ENCODE measurements at regions not wholly inside any gene's neighbourhood (a gene's known extent, or its start where the extent isn't known, plus 50 kb on each side); places are given as distances from the start of the nearest gene placed in this dataset.
A peak's percentile ranks its signal among the peaks of the same experiment; 100 is the strongest.
"Not testable (repeated sequence)": the region's sequence is repeated elsewhere in the genome, so short reads cannot be mapped to it uniquely, and the experiment has no call there.

- no peak overlapping the region for H3K4me3 Mint-ChIP-seq
- Histone ChIP-seq H3K27ac (ENCODE audit: low read depth, low read length) (no peak overlapping the region), H3K36me3 (ENCODE audit: control insufficient read depth in 2 of 3, insufficient read depth in 3 of 3, low read length in 3 of 3) (peaks cover 0 to 3% (median 0%) of the 10 kb centered on the region in 3 experiments), H3K4me1 (ENCODE audit: control insufficient read depth in 2 of 2, insufficient read depth in 2 of 2, low read length in 2 of 2) (no peaks in the 10 kb centered on the region), H3K4me3 (ENCODE audit: low read length) (no peak overlapping the region), H3K27me3 (ENCODE audit: control insufficient read depth in 2 of 2, insufficient read depth in 2 of 2, low read length in 2 of 2) (no peaks in the 10 kb centered on the region), H3K9me3 (ENCODE audit: control insufficient read depth in 2 of 3, low read length in 3 of 3) (no peaks in the 10 kb centered on the region)
- intact Hi-C loops (cut with micrococcal nuclease), result no loop called here
- DNase-seq (no peak), ATAC-seq (no peak)
- ChIA-PET POLR2A (no interaction called here), CTCF (interaction anchor here (0.7 kb wide), 2 partner anchors 22 to 71 kb away, joined by 3 read pairs; no protein-coding TSS in a partner anchor)
- no peak overlapping the region for H3K27ac Mint-ChIP-seq
- H3K36me3 Mint-ChIP-seq, result peaks cover 8 to 46% (median 32%) of the 10 kb centered on the region in 5 donors
- peaks cover 0 to 3% (median 2%) of the 10 kb centered on the region in 7 donors for H3K4me1 Mint-ChIP-seq
- H3K9me3 Mint-ChIP-seq, result peaks cover 0 to 17% (median 3%) of the 10 kb centered on the region in 11 donors
- H3K27me3 Mint-ChIP-seq, result no peaks in the 10 kb centered on the region
Observed at GRCh38 chr21:28580585-28580984, 412.1 kb downstream of the LTN1 start.

DNA sequence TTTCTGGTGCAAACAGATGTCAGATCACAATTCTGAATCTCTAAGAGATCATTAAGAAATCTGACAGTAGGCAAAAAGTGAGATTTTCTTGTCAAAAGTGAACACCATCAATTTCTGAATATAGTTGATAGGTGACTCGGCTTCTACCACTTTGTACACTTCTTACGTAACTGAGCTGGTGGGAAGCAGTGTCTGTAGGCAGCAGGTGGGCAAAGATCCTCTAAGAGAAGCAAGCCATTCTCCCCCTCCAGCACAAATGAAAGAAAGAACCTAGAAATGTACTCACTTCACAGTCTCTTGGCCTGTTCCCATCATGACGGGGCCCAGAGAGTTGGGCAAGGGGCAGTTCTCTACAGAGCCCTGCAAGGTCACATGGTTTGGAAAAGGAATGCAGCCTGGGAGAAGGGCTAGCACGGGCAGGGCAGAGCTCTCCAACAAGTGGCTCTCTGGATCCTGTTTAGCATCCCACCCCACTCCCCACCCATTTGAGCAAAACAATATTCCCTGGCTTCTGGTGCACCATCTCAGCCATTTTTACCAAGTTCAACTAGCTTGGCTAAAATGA lies 412.6 kb downstream of the LTN1 start:
- no peak overlapping the region for H3K4me3 Mint-ChIP-seq
- ATAC-seq, result no peak
- no peaks in the 10 kb centered on the region for H3K27me3 Mint-ChIP-seq
- H3K36me3 Mint-ChIP-seq, result peaks cover 9 to 49% (median 33%) of the 10 kb centered on the region in 5 donors
- peaks cover 0 to 4% (median 0%) of the 10 kb centered on the region in 3 experiments for H3K36me3 ChIP-seq (ENCODE audit: control insufficient read depth in 2 of 3, insufficient read depth in 3 of 3, low read length in 3 of 3)
- no peak overlapping the region for H3K27ac ChIP-seq (ENCODE audit: low read depth, low read length)
- peaks cover 0 to 20% (median 4%) of the 10 kb centered on the region in 11 donors for H3K9me3 Mint-ChIP-seq
- H3K4me3 ChIP-seq (ENCODE audit: low read length), result no peak overlapping the region
- H3K27ac Mint-ChIP-seq, result no peak overlapping the region
- intact Hi-C loops (cut with micrococcal nuclease), result no loop called here
- ChIA-PET POLR2A (no interaction called here), CTCF (interaction anchor here (0.7 kb wide), 2 partner anchors 23 to 70 kb away, joined by 3 read pairs; no protein-coding TSS in a partner anchor)
- H3K9me3 ChIP-seq (ENCODE audit: control insufficient read depth in 2 of 3, low read length in 3 of 3), result no peaks in the 10 kb centered on the region
- no peaks in the 10 kb centered on the region for H3K27me3 ChIP-seq (ENCODE audit: control insufficient read depth in 2 of 2, insufficient read depth in 2 of 2, low read length in 2 of 2)
- H3K4me1 ChIP-seq (ENCODE audit: control insufficient read depth in 2 of 2, insufficient read depth in 2 of 2, low read length in 2 of 2), result no peaks in the 10 kb centered on the region
- DNase-seq, result no peak
- H3K4me1 Mint-ChIP-seq, result peaks cover 0 to 5% (median 3%) of the 10 kb centered on the region in 7 donors

DNA sequence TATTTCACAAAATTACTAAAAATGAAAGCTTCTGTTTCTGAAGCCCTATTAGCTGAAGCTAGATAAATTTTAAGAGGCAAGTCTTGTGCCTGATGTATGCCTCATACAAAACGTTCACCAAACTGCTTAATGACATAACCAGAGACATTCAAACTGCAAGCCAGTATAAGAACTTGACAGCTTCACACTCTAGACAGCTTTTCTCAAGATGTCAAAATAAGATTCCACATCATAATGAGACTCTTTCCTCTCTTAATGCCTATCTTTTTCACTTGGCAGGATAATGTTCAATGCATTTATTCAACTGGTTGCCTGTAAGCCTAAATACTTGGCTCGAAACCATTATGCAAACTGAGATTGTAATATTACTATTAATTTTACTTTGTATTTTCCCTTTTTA lies 424.0 kb downstream of the LTN1 start:
- Mint-ChIP-seq H3K4me1 (peaks cover 0 to under 1% (median 0%) of the 10 kb centered on the region in 7 donors), H3K27me3 (no peaks in the 10 kb centered on the region), H3K9me3 (peaks cover 0 to 16% (median 8%) of the 10 kb centered on the region in 11 donors), H3K27ac (no peak overlapping the region), H3K36me3 (peaks cover 0 to 15% (median 0%) of the 10 kb centered on the region in 5 donors), H3K4me3 (no peak overlapping the region)
- Histone ChIP-seq H3K36me3 (ENCODE audit: control insufficient read depth in 2 of 3, insufficient read depth in 3 of 3, low read length in 3 of 3) (no peaks in the 10 kb centered on the region), H3K9me3 (ENCODE audit: control insufficient read depth in 2 of 3, low read length in 3 of 3) (no peaks in the 10 kb centered on the region), H3K27me3 (ENCODE audit: control insufficient read depth in 2 of 2, insufficient read depth in 2 of 2, low read length in 2 of 2) (no peaks in the 10 kb centered on the region), H3K4me3 (ENCODE audit: low read length) (no peak overlapping the region), H3K4me1 (ENCODE audit: control insufficient read depth in 2 of 2, insufficient read depth in 2 of 2, low read length in 2 of 2) (no peaks in the 10 kb centered on the region), H3K27ac (ENCODE audit: low read depth, low read length) (no peak overlapping the region)
- ChIA-PET POLR2A (no interaction called here), CTCF (no interaction called here)
- no peak for ATAC-seq
- intact Hi-C loops (cut with micrococcal nuclease), result no loop called here
- no peak for DNase-seq

DNA sequence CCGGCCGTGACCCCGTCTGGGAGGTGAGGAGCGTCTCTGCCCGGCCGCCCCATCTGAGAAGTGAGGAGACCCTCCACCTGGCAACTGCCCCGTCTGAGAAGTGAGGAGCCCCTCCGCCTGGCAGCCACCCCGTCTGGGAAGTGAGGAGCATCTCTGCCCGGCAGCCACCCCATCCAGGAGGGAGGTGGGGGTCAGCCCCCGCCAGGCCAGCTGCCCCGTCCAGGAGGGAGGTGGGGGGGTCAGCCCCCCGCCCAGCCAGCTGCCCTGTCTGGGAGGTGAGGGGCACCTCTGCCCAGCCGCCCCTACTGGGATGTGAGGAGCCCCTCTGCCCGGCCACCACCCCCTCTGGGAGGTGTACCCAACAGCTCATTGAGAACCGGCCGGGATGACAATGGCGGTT lies 428.7 kb downstream of the LTN1 start:
- H3K27ac ChIP-seq (ENCODE audit: low read depth, low read length); CTCF ChIA-PET; H3K4me3 Mint-ChIP-seq; H3K9me3 ChIP-seq (ENCODE audit: control insufficient read depth in 2 of 3, low read length in 3 of 3); POLR2A ChIA-PET; H3K27me3 ChIP-seq (ENCODE audit: control insufficient read depth in 2 of 2, insufficient read depth in 2 of 2, low read length in 2 of 2); DNase-seq; H3K27ac Mint-ChIP-seq; H3K4me3 ChIP-seq (ENCODE audit: low read length); ATAC-seq; H3K4me1 ChIP-seq (ENCODE audit: control insufficient read depth in 2 of 2, insufficient read depth in 2 of 2, low read length in 2 of 2); H3K27me3 Mint-ChIP-seq; H3K36me3 ChIP-seq (ENCODE audit: control insufficient read depth in 2 of 3, insufficient read depth in 3 of 3, low read length in 3 of 3); intact Hi-C loops (cut with micrococcal nuclease); H3K36me3 Mint-ChIP-seq: not testable (repeated sequence)
- H3K4me1 Mint-ChIP-seq, result peaks cover 6 to 26% (median 22%) of the 10 kb centered on the region in 7 donors
- H3K9me3 Mint-ChIP-seq, result peaks cover 0 to 25% (median 16%) of the 10 kb centered on the region in 11 donors

- intact Hi-C loops (cut with micrococcal nuclease), result no loop called here
- Histone ChIP-seq H3K27ac (ENCODE audit: low read depth, low read length) (no peak overlapping the region), H3K9me3 (ENCODE audit: control insufficient read depth in 2 of 3, low read length in 3 of 3) (no peaks in the 10 kb centered on the region), H3K4me1 (ENCODE audit: control insufficient read depth in 2 of 2, insufficient read depth in 2 of 2, low read length in 2 of 2) (no peaks in the 10 kb centered on the region), H3K27me3 (ENCODE audit: control insufficient read depth in 2 of 2, insufficient read depth in 2 of 2, low read length in 2 of 2) (no peaks in the 10 kb centered on the region), H3K4me3 (ENCODE audit: low read length) (no peak overlapping the region), H3K36me3 (ENCODE audit: control insufficient read depth in 2 of 3, insufficient read depth in 3 of 3, low read length in 3 of 3) (no peaks in the 10 kb centered on the region)
- ATAC-seq (no peak), DNase-seq (peak in 1 of 9 donors; percentile 3)
- peaks cover 0 to 13% (median 7%) of the 10 kb centered on the region in 5 donors for H3K36me3 Mint-ChIP-seq
- peak overlapping the region in 7 of 10 donors; percentile 2 to 49 (median 21) for H3K4me3 Mint-ChIP-seq
- CTCF ChIA-PET, result no interaction called here
- peaks cover 0 to 27% (median 16%) of the 10 kb centered on the region in 11 donors for H3K9me3 Mint-ChIP-seq
- POLR2A ChIA-PET, result no interaction called here
- H3K27me3 Mint-ChIP-seq, result no peaks in the 10 kb centered on the region
- H3K4me1 Mint-ChIP-seq, result peaks cover 6 to 26% (median 22%) of the 10 kb centered on the region in 7 donors
- peak overlapping the region in 1 of 9 donors; percentile 19 for H3K27ac Mint-ChIP-seq
Observed at GRCh38 chr21:28561772-28562171, 430.9 kb downstream of the LTN1 start.

DNA sequence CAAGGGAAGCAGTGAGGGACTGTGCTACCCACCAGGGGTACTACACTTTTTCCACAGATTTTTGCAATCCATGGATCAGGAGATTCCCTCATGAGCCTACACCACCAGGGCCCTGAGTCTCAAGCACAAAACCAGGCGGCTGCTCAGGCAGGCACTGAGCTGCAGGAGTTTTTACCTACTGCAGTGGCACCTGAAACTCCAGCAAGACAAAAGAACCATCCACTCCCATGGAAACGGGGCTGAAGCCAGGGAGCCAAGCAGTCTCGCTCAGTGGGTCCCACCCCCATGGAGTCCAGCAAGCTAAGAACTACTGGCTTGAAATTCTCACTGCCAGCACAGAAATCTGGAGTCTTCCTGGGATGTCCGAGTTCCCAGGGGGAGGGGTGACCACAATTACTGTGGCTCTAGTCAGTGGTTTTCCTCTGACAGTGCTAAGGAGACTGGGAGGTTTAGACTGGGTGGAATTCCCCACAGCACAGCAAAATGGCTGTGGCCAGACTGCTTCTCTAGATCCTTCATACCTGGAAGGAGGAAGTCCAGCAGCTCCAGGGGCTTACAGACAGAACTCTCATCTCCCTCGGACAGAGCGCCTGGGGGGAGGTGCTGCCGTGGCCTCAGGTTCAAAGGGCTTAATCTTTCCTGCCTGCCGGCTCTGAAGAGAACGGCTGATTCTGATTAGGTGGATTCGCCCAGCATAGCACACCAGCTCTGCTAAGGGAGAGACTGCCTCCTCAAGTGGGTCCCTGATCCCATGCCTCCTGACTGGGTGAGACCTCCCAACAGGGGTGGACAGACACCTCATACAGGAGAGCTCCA lies 437.8 kb downstream of the LTN1 start:
- DNase-seq (no peak), ATAC-seq (no peak)
- Mint-ChIP-seq H3K27ac (no peak overlapping the region), H3K4me3 (no peak overlapping the region), H3K36me3 (peaks cover under 1 to 27% (median 8%) of the 10 kb centered on the region in 5 donors), H3K9me3 (peaks cover 0 to 9% (median 3%) of the 10 kb centered on the region in 11 donors), H3K27me3 (no peaks in the 10 kb centered on the region), H3K4me1 (peaks cover 0 to 4% (median 0%) of the 10 kb centered on the region in 7 donors)
- Histone ChIP-seq H3K9me3 (ENCODE audit: control insufficient read depth in 2 of 3, low read length in 3 of 3) (no peaks in the 10 kb centered on the region), H3K4me1 (ENCODE audit: control insufficient read depth in 2 of 2, insufficient read depth in 2 of 2, low read length in 2 of 2) (no peaks in the 10 kb centered on the region), H3K4me3 (ENCODE audit: low read length) (no peak overlapping the region), H3K36me3 (ENCODE audit: control insufficient read depth in 2 of 3, insufficient read depth in 3 of 3, low read length in 3 of 3) (no peaks in the 10 kb centered on the region), H3K27ac (ENCODE audit: low read depth, low read length) (no peak overlapping the region), H3K27me3 (ENCODE audit: control insufficient read depth in 2 of 2, insufficient read depth in 2 of 2, low read length in 2 of 2) (no peaks in the 10 kb centered on the region)
- intact Hi-C loops (cut with micrococcal nuclease), result no loop called here
- CTCF ChIA-PET, result no interaction called here
- POLR2A ChIA-PET, result no interaction called here
